ENCODE measurements at regions not wholly inside any gene's neighbourhood (a gene's known extent, or its start where the extent isn't known, plus 50 kb on each side); places are given as distances from the start of the nearest gene placed in this dataset.

DNA sequence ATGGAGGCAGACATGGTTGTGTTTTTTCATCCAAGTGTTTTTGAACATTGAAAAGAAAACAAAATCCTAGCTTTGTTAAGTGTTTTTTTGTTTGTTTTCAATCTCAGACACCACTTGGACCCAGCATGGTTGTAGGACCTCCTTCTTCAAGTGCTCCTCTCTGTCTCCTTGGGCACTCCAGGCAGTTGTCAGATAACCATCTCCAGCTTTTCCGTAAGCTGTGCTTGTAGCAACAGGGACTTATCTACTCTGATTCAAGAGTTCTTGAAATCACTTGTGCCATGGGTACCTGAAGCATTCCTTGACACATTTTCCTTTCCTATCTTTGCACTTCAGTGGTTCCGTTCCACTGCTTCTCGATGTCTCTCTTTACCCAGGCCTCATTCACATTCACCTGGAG lies 334.9 kb upstream of the DDX53 start:
- DNase-seq (ENCODE audit: low spot score): no peak

DNA sequence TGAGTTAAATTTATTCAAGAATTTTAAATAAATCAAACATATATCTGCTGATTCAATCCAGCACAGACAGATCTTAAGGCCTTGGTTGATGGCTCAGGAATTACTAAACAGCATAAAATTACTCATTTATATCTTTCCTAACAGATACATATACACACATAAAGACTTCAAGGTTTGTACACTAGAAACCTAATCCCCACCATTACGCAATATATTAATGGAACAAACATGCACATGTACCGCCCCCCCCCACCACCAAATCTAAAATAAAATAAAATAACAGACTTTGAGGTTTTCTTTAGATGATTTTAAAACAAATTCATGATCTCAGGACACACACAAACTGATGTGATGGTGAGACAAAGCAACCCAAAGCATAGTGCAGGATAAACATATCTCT lies 333.9 kb upstream of the DDX53 start:
- DNase-seq (ENCODE audit: low spot score): no peak

- DNase-seq (ENCODE audit: low spot score): peak; percentile 6
Observed at GRCh38 chrX:22666441-22666840, 333.3 kb upstream of the DDX53 start.

GRCh38 chrX:22674932-22675331 lies 324.8 kb upstream of the DDX53 start:
- no peak for DNase-seq (ENCODE audit: low spot score)

GRCh38 chrX:22686138-22686541 lies 313.6 kb upstream of the DDX53 start:
- DNase-seq (ENCODE audit: low spot score): no peak

- DNase-seq (ENCODE audit: low spot score): no peak
Observed at GRCh38 chrX:22689290-22689689, 310.5 kb upstream of the DDX53 start.

DNA sequence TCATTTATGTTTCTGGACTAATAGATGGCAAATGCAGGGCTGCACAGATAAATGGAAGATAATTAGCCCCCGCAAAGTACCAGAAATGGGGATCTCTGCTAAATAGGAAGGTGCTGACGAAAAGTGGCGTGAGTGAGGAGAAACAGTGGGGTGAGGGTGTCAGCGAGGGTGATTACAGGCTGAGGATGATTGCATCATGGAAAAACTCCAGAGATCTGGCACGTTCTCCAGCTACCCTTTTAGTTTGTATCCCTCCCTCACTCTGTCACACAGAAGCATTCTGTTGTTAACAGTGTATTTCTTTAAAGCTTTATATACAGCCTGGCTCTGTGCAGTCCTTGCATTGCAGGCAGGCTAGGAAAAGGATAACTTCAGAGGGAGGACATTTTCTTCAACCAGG lies 309.6 kb upstream of the DDX53 start:
- DNase-seq (ENCODE audit: low spot score): no peak

DNA sequence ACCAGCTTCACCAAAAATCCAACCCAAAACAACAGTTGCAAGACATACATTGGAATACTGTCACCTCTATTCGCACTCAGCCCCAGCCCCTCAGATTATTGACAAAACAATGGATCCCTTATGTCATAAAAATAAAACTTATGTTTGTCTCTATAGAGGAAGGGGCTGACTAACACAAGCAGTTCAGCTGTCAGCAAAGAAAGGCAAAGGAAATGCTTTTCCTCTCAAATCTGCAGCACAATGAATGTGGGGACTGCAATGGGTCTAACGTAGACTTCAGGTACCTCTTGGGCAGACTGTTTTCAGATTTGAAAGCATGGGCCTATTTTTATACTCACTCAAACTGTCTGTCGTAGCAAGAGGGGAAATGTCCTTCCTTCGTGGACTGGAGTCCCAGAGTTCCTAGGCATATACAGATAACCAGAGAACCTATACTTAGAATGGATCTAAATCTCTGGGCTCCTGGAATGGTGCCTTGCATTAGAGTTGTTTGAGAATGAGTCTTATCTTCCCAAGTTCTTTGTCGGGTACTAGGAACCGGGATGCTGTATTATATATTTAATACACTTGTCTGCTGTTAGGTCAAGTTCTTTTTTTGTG lies 307.7 kb upstream of the DDX53 start:
- DNase-seq (ENCODE audit: low spot score): no peak

DNA sequence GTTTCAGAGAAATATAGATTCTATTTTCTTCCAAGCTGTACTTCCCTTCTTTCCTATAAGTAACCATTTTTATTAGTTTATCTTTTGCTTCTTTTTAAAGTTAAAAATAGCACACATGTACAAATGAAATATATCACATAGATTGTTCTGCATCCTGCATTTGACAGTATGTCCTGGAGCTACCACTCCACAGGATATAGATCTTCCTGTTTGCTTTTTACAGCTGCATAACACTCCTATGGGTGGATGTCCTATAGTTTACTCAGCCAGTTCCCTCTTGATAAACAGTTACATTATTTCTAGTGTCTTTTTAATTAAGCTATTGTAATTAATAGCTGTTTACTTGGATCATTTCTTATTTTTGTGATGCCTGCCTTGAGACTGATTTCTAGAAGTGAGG lies 301.6 kb upstream of the DDX53 start:
- no peak for DNase-seq (ENCODE audit: low spot score)

DNA sequence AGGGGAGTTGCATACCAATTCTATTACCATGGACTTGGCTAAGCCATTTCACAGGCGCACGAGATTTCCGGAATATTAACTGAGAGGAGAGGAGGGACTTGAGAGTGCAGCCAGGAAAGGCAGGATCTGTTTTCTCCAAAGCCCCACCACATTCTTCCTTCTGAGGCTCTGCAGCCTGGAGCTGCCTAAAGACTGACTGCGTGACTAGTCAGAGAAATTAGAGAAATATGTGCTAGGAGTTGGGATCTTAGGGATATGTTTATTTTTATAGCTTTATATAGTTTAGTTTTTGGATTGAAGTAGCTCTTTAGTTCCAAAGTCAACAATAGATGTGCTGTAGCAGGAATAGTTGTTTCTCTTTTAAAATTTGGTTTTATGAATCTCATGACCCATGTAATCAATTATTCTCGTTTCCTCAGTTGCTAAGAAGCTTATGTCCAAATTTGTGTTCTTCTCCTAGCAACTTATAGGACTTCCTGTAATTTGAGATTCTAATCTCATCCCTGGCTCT lies 300.1 kb upstream of the DDX53 start:
- no peak for DNase-seq (ENCODE audit: low spot score)

GRCh38 chrX:22712942-22713341 lies 286.8 kb upstream of the DDX53 start:
- DNase-seq (ENCODE audit: low spot score): no peak

GRCh38 chrX:22730542-22730941 lies 269.2 kb upstream of the DDX53 start:
- no peak for DNase-seq (ENCODE audit: low spot score)

DNA sequence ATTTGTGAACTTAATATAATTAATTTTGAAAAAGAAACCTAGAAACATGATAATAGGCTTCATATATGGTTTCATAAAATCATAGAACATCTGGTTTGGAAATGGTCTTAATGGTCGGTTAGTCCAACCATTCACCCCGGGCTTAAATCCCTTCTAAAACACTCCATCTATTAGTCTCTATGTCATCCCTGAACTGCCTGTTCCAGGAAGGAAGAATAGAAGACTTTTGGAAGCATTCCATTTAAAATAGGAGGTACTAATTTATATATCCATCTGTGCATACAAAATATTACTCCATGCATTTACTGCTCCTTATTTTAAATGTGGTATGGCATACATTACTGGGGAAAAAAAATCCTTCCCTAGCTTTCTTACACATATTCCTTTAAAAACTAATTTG lies 262.2 kb upstream of the DDX53 start:
- no peak for DNase-seq (ENCODE audit: low spot score)

DNA sequence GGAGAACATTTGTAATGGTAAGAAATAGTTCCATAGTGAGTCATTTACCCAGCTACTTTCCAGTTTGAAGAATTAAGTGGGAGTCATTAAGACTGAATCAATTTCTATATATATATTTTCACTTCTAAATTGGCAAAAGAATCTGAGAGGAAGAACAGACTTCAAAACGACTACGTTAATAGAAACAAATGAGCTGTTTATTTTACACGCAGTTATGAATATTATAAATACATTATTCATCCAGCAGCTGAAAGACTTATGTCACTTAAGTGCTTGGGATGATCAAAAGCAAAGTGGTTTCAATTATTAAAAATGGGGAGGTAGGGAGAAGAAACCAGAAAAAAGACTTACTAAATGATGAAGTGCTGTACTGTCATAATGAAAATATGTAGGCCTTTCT lies 260.5 kb upstream of the DDX53 start:
- DNase-seq (ENCODE audit: low spot score): no peak

DNA sequence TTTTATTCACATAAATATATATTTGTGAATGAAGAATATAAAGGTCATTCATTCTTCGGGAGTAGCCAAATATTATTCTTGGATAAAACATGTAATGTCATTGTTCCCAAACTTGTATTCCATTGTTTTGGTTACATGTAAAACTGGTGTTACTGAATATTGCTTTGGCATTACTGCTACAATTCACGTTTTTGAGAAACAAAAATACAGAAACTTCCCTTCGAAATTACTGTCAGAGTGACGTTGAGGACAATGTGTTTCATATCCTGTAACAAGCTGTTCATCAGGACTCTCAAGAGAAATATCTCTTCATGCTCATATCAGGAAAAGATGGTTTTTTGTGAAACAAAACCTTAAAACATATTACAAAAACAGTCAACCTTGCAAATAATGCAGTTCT lies 258.9 kb upstream of the DDX53 start:
- no peak for DNase-seq (ENCODE audit: low spot score)

GRCh38 chrX:22742174-22742573 lies 257.6 kb upstream of the DDX53 start:
- DNase-seq (ENCODE audit: low spot score): no peak

DNA sequence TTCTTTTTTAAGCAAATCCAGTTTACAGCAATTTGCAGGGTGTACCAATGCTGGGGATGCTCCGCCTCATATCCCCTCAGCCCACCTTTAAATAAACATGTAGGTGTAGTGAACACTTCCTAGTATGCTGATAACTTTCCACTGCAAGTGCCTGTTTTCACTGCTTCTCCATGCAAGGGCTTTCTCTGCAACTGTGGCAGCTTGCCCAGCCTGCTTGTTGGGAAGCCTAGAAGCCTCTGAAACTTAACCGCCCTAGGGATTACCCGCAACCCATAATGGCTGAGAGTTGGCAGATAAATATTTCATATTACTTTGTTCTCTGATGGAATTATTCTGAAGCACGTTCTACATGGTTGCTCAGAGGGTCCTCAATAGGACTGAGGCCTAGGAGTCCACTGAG lies 253.7 kb upstream of the DDX53 start:
- no peak for DNase-seq (ENCODE audit: low spot score)

- peak; percentile 53 for DNase-seq (ENCODE audit: low spot score)
Observed at GRCh38 chrX:22748093-22748999, 251.4 kb upstream of the DDX53 start.

- DNase-seq (ENCODE audit: low spot score): no peak
Observed at GRCh38 chrX:22758807-22759481, 240.8 kb upstream of the DDX53 start.

- no peak for DNase-seq (ENCODE audit: low spot score)
Observed at GRCh38 chrX:22760513-22761057, 239.2 kb upstream of the DDX53 start.

- no peak for DNase-seq (ENCODE audit: low spot score)
Observed at GRCh38 chrX:22788221-22788620, 211.5 kb upstream of the DDX53 start.

DNA sequence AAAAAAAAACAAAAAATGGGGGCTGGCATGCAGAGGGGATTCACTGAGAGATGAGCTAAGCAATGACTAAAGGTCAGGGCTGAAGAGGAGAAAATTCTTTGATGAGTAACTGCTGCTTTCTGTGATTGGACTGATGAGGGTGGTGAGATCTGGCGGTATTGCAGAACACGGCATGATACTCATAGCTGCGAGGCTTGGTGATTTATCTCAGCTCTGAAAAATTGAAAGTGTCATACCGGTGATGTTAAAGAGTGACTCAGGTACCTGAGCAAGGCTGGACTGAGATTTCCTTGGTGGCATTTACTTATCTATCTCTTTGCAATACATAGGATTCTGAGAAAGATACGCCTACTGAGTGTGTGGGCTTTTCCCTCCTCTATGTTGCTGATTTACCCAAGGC lies 204.1 kb upstream of the DDX53 start:
- DNase-seq (ENCODE audit: low spot score): no peak

- no peak for DNase-seq (ENCODE audit: low spot score)
Observed at GRCh38 chrX:22800360-22800759, 199.4 kb upstream of the DDX53 start.

Data from activated CD4-positive, alpha-beta T cell treated with anti-CD3 and anti-CD28 coated beads, Interleukin-2, Interleukin-4, amounts not matched to agents 100 ng/mL and 50 ng/mL, durations not matched to agents 16 hours and 8 hours (primary cell).